ENCODE measurements at regions not wholly inside any gene's neighbourhood (a gene's known extent, or its start where the extent isn't known, plus 50 kb on each side); places are given as distances from the start of the nearest gene placed in this dataset.
"Not testable (repeated sequence)": the region's sequence is repeated elsewhere in the genome, so short reads cannot be mapped to it uniquely, and the experiment has no call there.

GRCh38 chr1:149229813-149230212, 126.5 kb upstream of the NBPF9 start:
- not testable (repeated sequence) for TF ChIP-seq CTCF, POLR2A (IDR thresholded peaks at IDR 0.05)
